ENCODE measurements at regions not wholly inside any gene's neighbourhood (a gene's known extent, or its start where the extent isn't known, plus 50 kb on each side); places are given as distances from the start of the nearest gene placed in this dataset.

GRCh38 chr3:59605318-59605717 is 555.5 kb upstream of the CFAP20DC start:
- Histone ChIP-seq H3K36me3 (no peaks in the 10 kb centered on the region), H3K4me1 (peaks cover 0 to 11% (median 2%) of the 10 kb centered on the region in 4 donors), H3K9me3 (no peaks in the 10 kb centered on the region), H3K27me3 (no peaks in the 10 kb centered on the region), H3K4me3 (no peak overlapping the region), H3K27ac (no peak overlapping the region)
- WGBS, 2 donors: 88 to 100% methylated on average over 1 of the region's 1 CpG
- ATAC-seq (ENCODE audit: low FRiP score in 2 of 2): no peak
- DNase-seq: no peak
- no peak for TF ChIP-seq CTCF (IDR thresholded peaks at IDR 0.05)
- TF ChIP-seq POLR2AphosphoS5 (IDR thresholded peaks at IDR 0.05): no peak
- TF ChIP-seq POLR2A (IDR thresholded peaks at IDR 0.05): no peak
- no peak for TF ChIP-seq EP300 (IDR thresholded peaks at IDR 0.05)

GRCh38 chr3:59601486-59601885 is 551.7 kb upstream of the CFAP20DC start:
- DNase-seq (no peak), ATAC-seq (ENCODE audit: low FRiP score in 2 of 2) (peak in 1 of 2 donors; percentile 49)
- H3K4me3 ChIP-seq: no peak overlapping the region
- TF ChIP-seq POLR2A (IDR thresholded peaks at IDR 0.05) (no peak), EP300 (IDR thresholded peaks at IDR 0.05) (no peak), CTCF (IDR thresholded peaks at IDR 0.05) (no peak), POLR2AphosphoS5 (IDR thresholded peaks at IDR 0.05) (no peak)
- peaks cover 0 to 3% (median 0%) of the 10 kb centered on the region in 4 donors for H3K4me1 ChIP-seq
- no peaks in the 10 kb centered on the region for H3K36me3 ChIP-seq
- WGBS, 2 donors: 67 to 76% methylated on average over 1 of the region's 1 CpG
- H3K9me3 ChIP-seq: no peaks in the 10 kb centered on the region
- H3K27ac ChIP-seq: no peak overlapping the region
- no peaks in the 10 kb centered on the region for H3K27me3 ChIP-seq

GRCh38 chr3:59600631-59601030 is 550.8 kb upstream of the CFAP20DC start:
- Histone ChIP-seq H3K27ac (no peak overlapping the region), H3K27me3 (no peaks in the 10 kb centered on the region), H3K4me1 (no peaks in the 10 kb centered on the region), H3K36me3 (no peaks in the 10 kb centered on the region), H3K9me3 (no peaks in the 10 kb centered on the region), H3K4me3 (no peak overlapping the region)
- no peak for DNase-seq
- ATAC-seq (ENCODE audit: low FRiP score in 2 of 2): no peak
- 89 to 100% methylated on average over 2 of the region's 2 CpGs for WGBS, 2 donors
- no peak for TF ChIP-seq CTCF (IDR thresholded peaks at IDR 0.05)
- TF ChIP-seq POLR2AphosphoS5 (IDR thresholded peaks at IDR 0.05): no peak
- TF ChIP-seq POLR2A (IDR thresholded peaks at IDR 0.05): no peak
- TF ChIP-seq EP300 (IDR thresholded peaks at IDR 0.05): no peak

- Histone ChIP-seq H3K27ac (no peak overlapping the region), H3K4me1 (no peaks in the 10 kb centered on the region), H3K27me3 (no peaks in the 10 kb centered on the region), H3K36me3 (no peaks in the 10 kb centered on the region), H3K9me3 (no peaks in the 10 kb centered on the region), H3K4me3 (no peak overlapping the region)
- 11 to 15% methylated on average over 1 of the region's 1 CpG for WGBS, 2 donors
- no peak for TF ChIP-seq CTCF (IDR thresholded peaks at IDR 0.05)
- no peak for TF ChIP-seq EP300 (IDR thresholded peaks at IDR 0.05)
- no peak for TF ChIP-seq POLR2A (IDR thresholded peaks at IDR 0.05)
- no peak for TF ChIP-seq POLR2AphosphoS5 (IDR thresholded peaks at IDR 0.05)
- ATAC-seq (ENCODE audit: low FRiP score in 2 of 2): no peak
- DNase-seq: no peak
Measured at GRCh38 chr3:59596741-59597140, 546.9 kb upstream of the CFAP20DC start.

GRCh38 chr3:59595830-59596229 is 546.0 kb upstream of the CFAP20DC start:
- Histone ChIP-seq H3K27me3 (no peaks in the 10 kb centered on the region), H3K27ac (no peak overlapping the region), H3K36me3 (no peaks in the 10 kb centered on the region), H3K4me1 (no peaks in the 10 kb centered on the region), H3K4me3 (no peak overlapping the region), H3K9me3 (no peaks in the 10 kb centered on the region)
- no peak for DNase-seq
- no peak for ATAC-seq (ENCODE audit: low FRiP score in 2 of 2)
- TF ChIP-seq POLR2AphosphoS5 (IDR thresholded peaks at IDR 0.05) (no peak), EP300 (IDR thresholded peaks at IDR 0.05) (no peak), CTCF (IDR thresholded peaks at IDR 0.05) (no peak), POLR2A (IDR thresholded peaks at IDR 0.05) (no peak)
